ENCODE measurements at regions not wholly inside any gene's neighbourhood (a gene's known extent, or its start where the extent isn't known, plus 50 kb on each side); places are given as distances from the start of the nearest gene placed in this dataset.

GRCh38 chr4:129346036-129346435 lies 250.1 kb downstream of the C4orf33 start:
- no peaks in the 10 kb centered on the region for H3K36me3 ChIP-seq (ENCODE audit: insufficient read depth, insufficient read length, low read length)
- H3K27me3 ChIP-seq (ENCODE audit: insufficient read depth, insufficient read length): no peaks in the 10 kb centered on the region
- no peak overlapping the region for H3K9ac ChIP-seq (ENCODE audit: insufficient read length, low read depth)
- TF ChIP-seq SUZ12 (IDR thresholded peaks at IDR 0.05; ENCODE audit: extremely low read depth, insufficient read depth, insufficient read length) (no peak), YY1 (IDR thresholded peaks at IDR 0.05; ENCODE audit: insufficient read depth, insufficient read length) (no peak), ZNF274 (IDR thresholded peaks at IDR 0.05; ENCODE audit: low read depth, low read length) (no peak)
- no peaks in the 10 kb centered on the region for H3K4me1 ChIP-seq (ENCODE audit: insufficient read depth, insufficient read length)
- no peak for DNase-seq (ENCODE audit: low read depth, low spot score)
- H3K9me3 ChIP-seq (ENCODE audit: insufficient read depth, low read length): no peaks in the 10 kb centered on the region
- no peak overlapping the region for H3K4me3 ChIP-seq (ENCODE audit: insufficient read length, low read depth)

GRCh38 chr4:129346734-129347133 lies 250.8 kb downstream of the C4orf33 start:
- no peak overlapping the region for H3K4me3 ChIP-seq (ENCODE audit: insufficient read length, low read depth)
- H3K9ac ChIP-seq (ENCODE audit: insufficient read length, low read depth): no peak overlapping the region
- no peaks in the 10 kb centered on the region for H3K27me3 ChIP-seq (ENCODE audit: insufficient read depth, insufficient read length)
- no peaks in the 10 kb centered on the region for H3K36me3 ChIP-seq (ENCODE audit: insufficient read depth, insufficient read length, low read length)
- H3K4me1 ChIP-seq (ENCODE audit: insufficient read depth, insufficient read length): no peaks in the 10 kb centered on the region
- no peaks in the 10 kb centered on the region for H3K9me3 ChIP-seq (ENCODE audit: insufficient read depth, low read length)
- DNase-seq (ENCODE audit: low read depth, low spot score): no peak
- no peak for TF ChIP-seq YY1 (IDR thresholded peaks at IDR 0.05; ENCODE audit: insufficient read depth, insufficient read length)
- TF ChIP-seq SUZ12 (IDR thresholded peaks at IDR 0.05; ENCODE audit: extremely low read depth, insufficient read depth, insufficient read length): no peak
- TF ChIP-seq ZNF274 (IDR thresholded peaks at IDR 0.05; ENCODE audit: low read depth, low read length): no peak

GRCh38 chr4:129350834-129351721 lies 255.1 kb downstream of the C4orf33 start:
- DNase-seq (ENCODE audit: low read depth, low spot score): no peak
- Histone ChIP-seq H3K4me1 (ENCODE audit: insufficient read depth, insufficient read length) (no peaks in the 10 kb centered on the region), H3K27me3 (ENCODE audit: insufficient read depth, insufficient read length) (no peaks in the 10 kb centered on the region), H3K36me3 (ENCODE audit: insufficient read depth, insufficient read length, low read length) (no peaks in the 10 kb centered on the region), H3K9me3 (ENCODE audit: insufficient read depth, low read length) (no peaks in the 10 kb centered on the region), H3K9ac (ENCODE audit: insufficient read length, low read depth) (no peak overlapping the region), H3K4me3 (ENCODE audit: insufficient read length, low read depth) (no peak overlapping the region)
- TF ChIP-seq SUZ12 (IDR thresholded peaks at IDR 0.05; ENCODE audit: extremely low read depth, insufficient read depth, insufficient read length) (no peak), YY1 (IDR thresholded peaks at IDR 0.05; ENCODE audit: insufficient read depth, insufficient read length) (no peak), ZNF274 (IDR thresholded peaks at IDR 0.05; ENCODE audit: low read depth, low read length) (no peak)

GRCh38 chr4:129352480-129352879 lies 256.5 kb downstream of the C4orf33 start:
- no peak overlapping the region for H3K4me3 ChIP-seq (ENCODE audit: insufficient read length, low read depth)
- no peaks in the 10 kb centered on the region for H3K27me3 ChIP-seq (ENCODE audit: insufficient read depth, insufficient read length)
- H3K36me3 ChIP-seq (ENCODE audit: insufficient read depth, insufficient read length, low read length): no peaks in the 10 kb centered on the region
- H3K4me1 ChIP-seq (ENCODE audit: insufficient read depth, insufficient read length): no peaks in the 10 kb centered on the region
- no peak for TF ChIP-seq ZNF274 (IDR thresholded peaks at IDR 0.05; ENCODE audit: low read depth, low read length)
- TF ChIP-seq YY1 (IDR thresholded peaks at IDR 0.05; ENCODE audit: insufficient read depth, insufficient read length): no peak
- no peak for TF ChIP-seq SUZ12 (IDR thresholded peaks at IDR 0.05; ENCODE audit: extremely low read depth, insufficient read depth, insufficient read length)
- H3K9me3 ChIP-seq (ENCODE audit: insufficient read depth, low read length): no peaks in the 10 kb centered on the region
- H3K9ac ChIP-seq (ENCODE audit: insufficient read length, low read depth): no peak overlapping the region
- DNase-seq (ENCODE audit: low read depth, low spot score): no peak

- H3K36me3 ChIP-seq (ENCODE audit: insufficient read depth, insufficient read length, low read length): no peaks in the 10 kb centered on the region
- no peak overlapping the region for H3K9ac ChIP-seq (ENCODE audit: insufficient read length, low read depth)
- no peak overlapping the region for H3K4me3 ChIP-seq (ENCODE audit: insufficient read length, low read depth)
- no peaks in the 10 kb centered on the region for H3K4me1 ChIP-seq (ENCODE audit: insufficient read depth, insufficient read length)
- no peaks in the 10 kb centered on the region for H3K9me3 ChIP-seq (ENCODE audit: insufficient read depth, low read length)
- DNase-seq (ENCODE audit: low read depth, low spot score): no peak
- TF ChIP-seq ZNF274 (IDR thresholded peaks at IDR 0.05; ENCODE audit: low read depth, low read length) (no peak), YY1 (IDR thresholded peaks at IDR 0.05; ENCODE audit: insufficient read depth, insufficient read length) (no peak), SUZ12 (IDR thresholded peaks at IDR 0.05; ENCODE audit: extremely low read depth, insufficient read depth, insufficient read length) (no peak)
- H3K27me3 ChIP-seq (ENCODE audit: insufficient read depth, insufficient read length): no peaks in the 10 kb centered on the region
Measured at GRCh38 chr4:129353490-129353889, 257.5 kb downstream of the C4orf33 start.

- no peaks in the 10 kb centered on the region for H3K4me1 ChIP-seq (ENCODE audit: insufficient read depth, insufficient read length)
- no peak for TF ChIP-seq SUZ12 (IDR thresholded peaks at IDR 0.05; ENCODE audit: extremely low read depth, insufficient read depth, insufficient read length)
- no peak for TF ChIP-seq YY1 (IDR thresholded peaks at IDR 0.05; ENCODE audit: insufficient read depth, insufficient read length)
- TF ChIP-seq ZNF274 (IDR thresholded peaks at IDR 0.05; ENCODE audit: low read depth, low read length): no peak
- H3K9ac ChIP-seq (ENCODE audit: insufficient read length, low read depth): no peak overlapping the region
- H3K4me3 ChIP-seq (ENCODE audit: insufficient read length, low read depth): no peak overlapping the region
- H3K36me3 ChIP-seq (ENCODE audit: insufficient read depth, insufficient read length, low read length): no peaks in the 10 kb centered on the region
- no peaks in the 10 kb centered on the region for H3K27me3 ChIP-seq (ENCODE audit: insufficient read depth, insufficient read length)
- H3K9me3 ChIP-seq (ENCODE audit: insufficient read depth, low read length): no peaks in the 10 kb centered on the region
- DNase-seq (ENCODE audit: low read depth, low spot score): no peak
Measured at GRCh38 chr4:129355031-129355430, 259.1 kb downstream of the C4orf33 start.

- Histone ChIP-seq H3K9ac (ENCODE audit: insufficient read length, low read depth) (no peak overlapping the region), H3K36me3 (ENCODE audit: insufficient read depth, insufficient read length, low read length) (no peaks in the 10 kb centered on the region), H3K27me3 (ENCODE audit: insufficient read depth, insufficient read length) (no peaks in the 10 kb centered on the region), H3K4me3 (ENCODE audit: insufficient read length, low read depth) (no peak overlapping the region), H3K9me3 (ENCODE audit: insufficient read depth, low read length) (no peaks in the 10 kb centered on the region), H3K4me1 (ENCODE audit: insufficient read depth, insufficient read length) (no peaks in the 10 kb centered on the region)
- DNase-seq (ENCODE audit: low read depth, low spot score): no peak
- TF ChIP-seq YY1 (IDR thresholded peaks at IDR 0.05; ENCODE audit: insufficient read depth, insufficient read length) (no peak), ZNF274 (IDR thresholded peaks at IDR 0.05; ENCODE audit: low read depth, low read length) (no peak)
Measured at GRCh38 chr4:129355516-129355915, 259.6 kb downstream of the C4orf33 start.
